Iris pigment epithelial cell (primary cell): ENCODE measurements at regions not wholly inside any gene's neighbourhood (a gene's known extent, or its start where the extent isn't known, plus 50 kb on each side); places are given as distances from the start of the nearest gene placed in this dataset.

ENCODE experiments used
- DNase-seq: peaks from one replicate; pipeline ENCODE4 v3.0.0-alpha.2; 2011; ENCODE audit warnings: low read depth

GRCh38 chr10:34866848-34867247 is 51.8 kb upstream of the PARD3 start:
- no peak for DNase-seq
